HCT116 (cell line): ENCODE measurements at regions not wholly inside any gene's neighbourhood (a gene's known extent, or its start where the extent isn't known, plus 50 kb on each side); places are given as distances from the start of the nearest gene placed in this dataset.

Experiments
- CEBPB ChIP-seq: IDR thresholded peaks from 2 replicates; pipeline ENCODE4 v1.6.1; 2012; ENCODE audit warnings: low read depth
- ELF1 ChIP-seq: IDR thresholded peaks from 2 replicates; pipeline ENCODE4 v1.6.1; 2012; ENCODE audit warnings: low read depth, borderline replicate concordance
- EZH2 ChIP-seq: fragments of 200-600 bp; sonication (generic); IDR thresholded peaks from 2 replicates; pipeline ENCODE4 v1.6.1; 2017; ENCODE audit warnings: antibody characterized with exemption, mixed run types
- EZH2phosphoT487 ChIP-seq: fragments of 200-600 bp; IDR thresholded peaks from 2 replicates; pipeline ENCODE4 v1.6.1; 2018; ENCODE audit warnings: antibody characterized with exemption, borderline replicate concordance
- POLR2A ChIP-seq: IDR thresholded peaks from 2 replicates; pipeline ENCODE4 v1.7.0; 2011; ENCODE audit warnings: borderline replicate concordance; ENCODE audit not compliant: insufficient read depth, insufficient read length; ENCODE audit errors: extremely low read depth
- POLR2AphosphoS5 ChIP-seq: IDR thresholded peaks from 2 replicates; pipeline ENCODE4 v1.6.1; 2011; ENCODE audit warnings: mild to moderate bottlenecking, low read depth, low read length, moderate library complexity
- RAD21 ChIP-seq: IDR thresholded peaks from 2 replicates; pipeline ENCODE4 v1.6.1; 2012; ENCODE audit warnings: low read depth, mild to moderate bottlenecking
- SP1 ChIP-seq: IDR thresholded peaks from 2 replicates; pipeline ENCODE4 v1.6.1; 2012; ENCODE audit warnings: low read depth
- TCF7L2 ChIP-seq: IDR thresholded peaks from 2 replicates; pipeline ENCODE4 v1.7.0; 2011; ENCODE audit warnings: borderline replicate concordance, inconsistent platforms; ENCODE audit not compliant: insufficient read depth, insufficient read length; ENCODE audit errors: extremely low read depth
- ZNF274 ChIP-seq: fragments of 200-500 bp; sonication (Bioruptor generic); IDR thresholded peaks from 2 replicates; pipeline ENCODE4 v1.6.1; 2014; ENCODE audit warnings: mild to moderate bottlenecking, low read depth, low read length, inconsistent platforms
- TF ChIP-seq, protein P1 (sequence below), 3 experiments: fragments of 200-600 bp in 1 of 3; sonication (generic) in 1 of 3; IDR thresholded peaks in 2 of 3; conservative IDR thresholded peaks in 1 of 3; 2 replicates each; pipeline ENCODE4 v1.5.1; 2012 to 2017; ENCODE audit warnings: low read depth in 2 of 3, low read length in 2 of 3, antibody characterized with exemption in 1 of 3, borderline replicate concordance in 1 of 3, control low read depth in 1 of 3, mild to moderate bottlenecking in 1 of 3, mixed read lengths in 1 of 3, mixed run types in 1 of 3, moderate library complexity in 1 of 3; ENCODE audit not compliant: insufficient read depth in 1 of 3

DNA sequence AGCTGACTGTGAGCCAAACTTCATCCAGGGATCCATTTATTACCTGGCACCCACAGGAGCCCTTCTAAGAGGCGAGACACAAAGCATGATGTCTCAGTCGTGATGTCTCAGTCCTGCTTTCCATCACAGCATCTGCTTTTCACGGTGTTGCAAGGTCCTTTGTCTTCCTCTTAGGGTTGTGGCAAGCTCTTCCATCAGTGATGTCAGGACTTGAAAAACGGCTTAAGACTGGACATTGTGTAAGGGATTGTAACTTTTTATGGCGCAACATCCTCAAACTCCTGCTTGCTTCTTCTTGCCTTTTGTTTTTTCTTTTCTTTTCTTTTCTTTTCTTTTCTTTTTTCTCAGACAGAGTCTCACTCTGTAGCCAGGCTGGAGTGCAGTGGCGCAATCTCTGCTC lies 586.5 kb upstream of the TMEM132C start:
- TF ChIP-seq, protein P1, sequence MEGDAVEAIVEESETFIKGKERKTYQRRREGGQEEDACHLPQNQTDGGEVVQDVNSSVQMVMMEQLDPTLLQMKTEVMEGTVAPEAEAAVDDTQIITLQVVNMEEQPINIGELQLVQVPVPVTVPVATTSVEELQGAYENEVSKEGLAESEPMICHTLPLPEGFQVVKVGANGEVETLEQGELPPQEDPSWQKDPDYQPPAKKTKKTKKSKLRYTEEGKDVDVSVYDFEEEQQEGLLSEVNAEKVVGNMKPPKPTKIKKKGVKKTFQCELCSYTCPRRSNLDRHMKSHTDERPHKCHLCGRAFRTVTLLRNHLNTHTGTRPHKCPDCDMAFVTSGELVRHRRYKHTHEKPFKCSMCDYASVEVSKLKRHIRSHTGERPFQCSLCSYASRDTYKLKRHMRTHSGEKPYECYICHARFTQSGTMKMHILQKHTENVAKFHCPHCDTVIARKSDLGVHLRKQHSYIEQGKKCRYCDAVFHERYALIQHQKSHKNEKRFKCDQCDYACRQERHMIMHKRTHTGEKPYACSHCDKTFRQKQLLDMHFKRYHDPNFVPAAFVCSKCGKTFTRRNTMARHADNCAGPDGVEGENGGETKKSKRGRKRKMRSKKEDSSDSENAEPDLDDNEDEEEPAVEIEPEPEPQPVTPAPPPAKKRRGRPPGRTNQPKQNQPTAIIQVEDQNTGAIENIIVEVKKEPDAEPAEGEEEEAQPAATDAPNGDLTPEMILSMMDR (IDR thresholded peaks at IDR 0.05 in 2 of 3, conservative IDR thresholded peaks at IDR 0.05 in 1 of 3; ENCODE audit: borderline replicate concordance in 1 of 3, insufficient read depth in 1 of 3, low read depth in 2 of 3, low read length in 2 of 3): no peak
- TF ChIP-seq EZH2phosphoT487 (no peak), POLR2A (no peak), ELF1 (no peak), POLR2AphosphoS5 (no peak), ZNF274 (no peak), SP1 (no peak), EZH2 (no peak), TCF7L2 (no peak), RAD21 (no peak), CEBPB (no peak)
